Loucy (cell line): ENCODE measurements at regions not wholly inside any gene's neighbourhood (a gene's known extent, or its start where the extent isn't known, plus 50 kb on each side); places are given as distances from the start of the nearest gene placed in this dataset.

Experiments used
- H2AFZ ChIP-seq: fragments of 200-600 bp; sonication (generic); 2 replicates; pipeline ENCODE4 v1.6.0; 2016; ENCODE audit warnings: antibody characterized with exemption, mild to moderate bottlenecking, low read length, moderate library complexity
- H3F3A ChIP-seq: fragments of 200-600 bp; 2 replicates; pipeline ENCODE4 v1.6.0; 2016; ENCODE audit warnings: antibody characterized with exemption, low read depth, mild to moderate bottlenecking
- H3K27me3 ChIP-seq: fragments of 200-600 bp; sonication (generic); 2 replicates; pipeline ENCODE4 v1.6.1; 2014; ENCODE audit warnings: low read length, mild to moderate bottlenecking; ENCODE audit not compliant: insufficient read depth, poor library complexity, severe bottlenecking
- H3K36me3 ChIP-seq: fragments of 200-600 bp; sonication (generic); 2 replicates; pipeline ENCODE4 v1.6.1; 2016; ENCODE audit warnings: low read length; ENCODE audit not compliant: insufficient read depth
- H3K4me1 ChIP-seq: fragments of 200-600 bp; sonication (generic); 2 replicates; pipeline ENCODE4 v1.5.1; 2014; ENCODE audit warnings: low read length, mild to moderate bottlenecking; ENCODE audit not compliant: insufficient read depth, poor library complexity, severe bottlenecking
- H3K4me2 ChIP-seq: fragments of 200-600 bp; sonication (generic); 2 replicates; pipeline ENCODE4 v1.6.0; 2014; ENCODE audit warnings: antibody characterized with exemption, low read length, low read depth, mild to moderate bottlenecking; ENCODE audit not compliant: poor library complexity, severe bottlenecking
- H3K4me3 ChIP-seq: fragments of 200-600 bp; sonication (generic); 2 replicates; pipeline ENCODE4 v1.5.1; 2014; ENCODE audit warnings: low read length, mild to moderate bottlenecking, mixed read lengths; ENCODE audit not compliant: poor library complexity, severe bottlenecking
- H3K79me2 ChIP-seq: fragments of 200-600 bp; sonication (generic); 2 replicates; pipeline ENCODE4 v1.6.1; 2014; ENCODE audit warnings: low read length; ENCODE audit not compliant: insufficient read depth
- H3K9ac ChIP-seq: fragments of 200-600 bp; sonication (generic); 2 replicates; pipeline ENCODE4 v1.6.0; 2014; ENCODE audit warnings: mild to moderate bottlenecking, low read depth, low read length, moderate library complexity; ENCODE audit not compliant: poor library complexity, severe bottlenecking
- H3K9me2 ChIP-seq: fragments of 200-600 bp; sonication (generic); replicated peaks from 2 replicates; pipeline ENCODE4 v1.6.1; 2016; ENCODE audit warnings: low read depth, low read length, mixed read lengths
- H3K9me3 ChIP-seq: fragments of 200-600 bp; sonication (generic); 2 replicates; pipeline ENCODE4 v1.6.1; 2014; ENCODE audit warnings: mild to moderate bottlenecking, antibody characterized with exemption, low read length, low read depth; ENCODE audit not compliant: insufficient read depth
- H4K20me1 ChIP-seq: fragments of 200-600 bp; sonication (generic); 2 replicates; pipeline ENCODE4 v1.6.0; 2014; ENCODE audit warnings: antibody characterized with exemption, low read length, mild to moderate bottlenecking; ENCODE audit not compliant: insufficient read depth, poor library complexity, severe bottlenecking
- EZH2phosphoT487 ChIP-seq: fragments of 200-600 bp; IDR thresholded peaks from 2 replicates; pipeline ENCODE4 v1.6.1; 2018; ENCODE audit warnings: antibody characterized with exemption, mild to moderate bottlenecking, moderate library complexity, borderline replicate concordance
- TF ChIP-seq, protein P1 (sequence below): fragments of 200-600 bp; sonication (generic); conservative IDR thresholded peaks from 2 replicates; pipeline ENCODE4 v1.5.1; 2014; ENCODE audit warnings: mild to moderate bottlenecking, antibody characterized with exemption, low read length

DNA sequence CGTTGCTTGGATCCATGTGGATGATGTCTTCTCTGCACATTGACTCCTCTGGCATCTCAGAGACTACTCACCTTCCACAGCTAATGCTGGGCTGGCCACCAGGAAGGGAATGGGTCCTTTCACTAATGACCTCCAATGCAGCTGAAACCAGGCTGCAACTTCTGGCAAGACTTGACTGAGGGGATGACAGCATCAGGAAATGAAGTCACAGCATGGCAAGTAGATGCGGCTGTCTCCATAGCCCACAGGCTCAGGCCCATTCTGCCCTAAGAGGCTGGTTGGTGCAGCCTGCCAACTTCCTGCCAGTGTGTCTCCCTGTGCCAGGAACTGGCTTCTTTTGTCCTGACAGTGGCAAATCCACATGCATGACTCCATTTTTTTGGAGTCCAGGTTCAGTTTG is 467.3 kb downstream of the TSHZ3 start:
- Histone ChIP-seq H2AFZ (no peak overlapping the region), H4K20me1 (no peaks in the 10 kb centered on the region), H3K4me1 (no peaks in the 10 kb centered on the region), H3K27me3 (no peaks in the 10 kb centered on the region), H3K36me3 (no peaks in the 10 kb centered on the region), H3K9ac (no peak overlapping the region), H3K9me2 (no peaks in the 10 kb centered on the region), H3K9me3 (peaks cover 6% of the 10 kb centered on the region; the same call in 1 of the 2 replicates), H3K4me2 (no peak overlapping the region), H3K4me3 (no peak overlapping the region), H3K79me2 (no peaks in the 10 kb centered on the region), H3F3A (no peaks in the 10 kb centered on the region)
- TF ChIP-seq EZH2phosphoT487 = no peak
- TF ChIP-seq, protein P1, sequence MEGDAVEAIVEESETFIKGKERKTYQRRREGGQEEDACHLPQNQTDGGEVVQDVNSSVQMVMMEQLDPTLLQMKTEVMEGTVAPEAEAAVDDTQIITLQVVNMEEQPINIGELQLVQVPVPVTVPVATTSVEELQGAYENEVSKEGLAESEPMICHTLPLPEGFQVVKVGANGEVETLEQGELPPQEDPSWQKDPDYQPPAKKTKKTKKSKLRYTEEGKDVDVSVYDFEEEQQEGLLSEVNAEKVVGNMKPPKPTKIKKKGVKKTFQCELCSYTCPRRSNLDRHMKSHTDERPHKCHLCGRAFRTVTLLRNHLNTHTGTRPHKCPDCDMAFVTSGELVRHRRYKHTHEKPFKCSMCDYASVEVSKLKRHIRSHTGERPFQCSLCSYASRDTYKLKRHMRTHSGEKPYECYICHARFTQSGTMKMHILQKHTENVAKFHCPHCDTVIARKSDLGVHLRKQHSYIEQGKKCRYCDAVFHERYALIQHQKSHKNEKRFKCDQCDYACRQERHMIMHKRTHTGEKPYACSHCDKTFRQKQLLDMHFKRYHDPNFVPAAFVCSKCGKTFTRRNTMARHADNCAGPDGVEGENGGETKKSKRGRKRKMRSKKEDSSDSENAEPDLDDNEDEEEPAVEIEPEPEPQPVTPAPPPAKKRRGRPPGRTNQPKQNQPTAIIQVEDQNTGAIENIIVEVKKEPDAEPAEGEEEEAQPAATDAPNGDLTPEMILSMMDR = no peak

DNA sequence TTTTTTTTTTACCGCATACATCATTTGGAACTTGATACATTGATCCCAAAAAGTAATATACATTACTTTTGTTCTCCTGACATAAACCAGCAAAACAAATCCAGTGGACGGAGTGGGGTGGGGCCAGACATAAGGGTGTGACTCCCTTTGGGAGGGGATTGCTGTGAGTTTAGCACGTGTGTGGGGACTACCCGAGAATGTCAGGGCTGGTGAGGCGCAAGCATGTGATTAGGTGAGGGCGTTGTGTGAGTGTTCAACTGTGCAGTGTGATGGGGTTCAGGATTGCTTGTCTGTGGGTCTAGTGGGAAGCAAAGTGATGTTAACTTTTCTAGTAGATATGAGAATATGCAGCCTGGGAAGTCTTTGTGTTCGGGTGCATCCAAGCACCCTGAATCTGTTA is 468.0 kb downstream of the TSHZ3 start:
- H3K79me2 ChIP-seq = no peaks in the 10 kb centered on the region
- H3K36me3 ChIP-seq = no peaks in the 10 kb centered on the region
- peaks cover 6% of the 10 kb centered on the region; the same call in 1 of the 2 replicates for H3K9me3 ChIP-seq
- TF ChIP-seq EZH2phosphoT487 = no peak
- TF ChIP-seq, protein P1 = no peak
- H3K4me2 ChIP-seq = no peak overlapping the region
- H3K4me1 ChIP-seq = no peaks in the 10 kb centered on the region
- no peak overlapping the region for H3K4me3 ChIP-seq
- no peaks in the 10 kb centered on the region for H4K20me1 ChIP-seq
- H3F3A ChIP-seq = no peaks in the 10 kb centered on the region
- H3K9ac ChIP-seq = no peak overlapping the region
- H2AFZ ChIP-seq = no peak overlapping the region
- H3K9me2 ChIP-seq = no peaks in the 10 kb centered on the region
- no peaks in the 10 kb centered on the region for H3K27me3 ChIP-seq

DNA sequence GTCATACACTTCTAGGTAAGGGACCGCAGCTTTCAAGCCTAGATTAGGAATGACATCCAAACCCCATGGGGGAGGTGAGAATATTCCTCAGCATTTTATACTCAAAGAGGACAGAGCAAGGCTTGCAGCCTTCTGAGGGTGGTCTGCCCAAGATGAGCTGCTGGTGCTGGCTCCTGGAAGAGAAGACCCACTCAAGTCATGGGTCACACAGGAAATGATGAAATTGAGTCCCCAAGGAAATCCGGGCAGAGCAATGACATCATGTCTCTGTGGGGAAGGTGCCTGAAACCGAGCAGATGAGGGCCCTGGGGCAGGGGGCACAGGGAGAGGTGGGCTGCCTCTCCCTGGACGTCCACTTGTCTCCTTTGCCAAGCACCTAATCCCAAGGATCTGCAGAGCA is 468.7 kb downstream of the TSHZ3 start:
- Histone ChIP-seq H4K20me1 (no peaks in the 10 kb centered on the region), H3K9ac (no peak overlapping the region), H3K9me3 (peaks cover 6% of the 10 kb centered on the region; the same call in 1 of the 2 replicates), H3K4me2 (no peak overlapping the region), H3K36me3 (no peaks in the 10 kb centered on the region), H3K4me1 (no peaks in the 10 kb centered on the region), H3K9me2 (no peaks in the 10 kb centered on the region), H2AFZ (no peak overlapping the region), H3K27me3 (no peaks in the 10 kb centered on the region), H3F3A (no peaks in the 10 kb centered on the region), H3K4me3 (no peak overlapping the region), H3K79me2 (no peaks in the 10 kb centered on the region)
- TF ChIP-seq, protein P1 = no peak
- no peak for TF ChIP-seq EZH2phosphoT487
